ENCODE measurements at regions not wholly inside any gene's neighbourhood (a gene's known extent, or its start where the extent isn't known, plus 50 kb on each side); places are given as distances from the start of the nearest gene placed in this dataset.

DNA sequence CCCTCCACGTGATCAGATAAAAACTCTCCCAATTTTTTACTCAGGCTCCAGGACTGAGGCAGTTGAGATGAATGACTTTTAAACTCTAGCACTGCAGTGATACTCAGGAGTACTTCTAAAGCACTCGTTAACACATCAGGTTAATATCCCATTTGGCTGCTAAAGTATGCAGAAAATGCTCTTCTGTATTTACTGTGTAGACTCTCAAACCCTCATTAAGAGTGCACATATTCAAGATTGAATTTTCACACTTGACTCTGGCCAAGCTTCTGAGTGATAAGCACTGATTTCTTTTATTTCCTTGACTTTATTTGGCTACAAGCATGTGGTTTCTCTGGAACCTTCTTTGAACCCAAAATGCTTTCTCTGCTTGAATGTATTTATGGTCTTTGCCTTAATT is 392.3 kb upstream of the NECTIN3 start:
- Histone ChIP-seq H4K20me1 (replicated peaks; ENCODE audit: control insufficient read depth, insufficient read depth, low read length) (no peaks in the 10 kb centered on the region), H3K27ac (ENCODE audit: extremely low read depth, low read depth, low read length) (no peak overlapping the region), H3K36me3 (ENCODE audit: control insufficient read depth, insufficient read depth, low read length) (no peaks in the 10 kb centered on the region), H2AFZ (ENCODE audit: low read depth, low read length) (no peak overlapping the region), H3K4me1 (replicated peaks in 1 of 2; ENCODE audit: control insufficient read depth in 2 of 2, insufficient read depth in 2 of 2, low read length in 2 of 2) (no peaks in the 10 kb centered on the region), H3K27me3 (ENCODE audit: control insufficient read depth in 2 of 2, insufficient read depth in 2 of 2, low read length in 2 of 2) (no peaks in the 10 kb centered on the region), H3K79me2 (ENCODE audit: control insufficient read depth, insufficient read depth, low read length) (no peaks in the 10 kb centered on the region), H3K4me2 (ENCODE audit: insufficient read depth, low read length) (no peak overlapping the region), H3K9me1 (ENCODE audit: control insufficient read depth, insufficient read depth, low read length) (no peaks in the 10 kb centered on the region), H3K9me3 (replicated peaks; ENCODE audit: control insufficient read depth, insufficient read depth, low read depth, low read length) (no peaks in the 10 kb centered on the region), H3K9ac (ENCODE audit: insufficient read depth in 1 of 2, low read depth in 2 of 2, low read length in 2 of 2) (no peak overlapping the region), H3K4me3 (no peak overlapping the region)
- DNase-seq (ENCODE audit: extremely low read depth in 1 of 4, low spot score in 3 of 4) (no peak), ATAC-seq (no peak), FAIRE-seq (no peak)
- in situ Hi-C loops (cut with MboI) (no loop called here), intact Hi-C loops (cut with micrococcal nuclease) (no loop called here)
- no TSS peak for BruUV-seq (replicated peaks)
- 57% methylated on average over 2 of the region's 2 CpGs for WGBS (ENCODE audit: insufficient coverage, low coverage, missing lambda C conversion rate)
- POLR2A ChIA-PET: interaction anchor here (0.6 kb wide), 1 partner anchor 1060 kb away, joined by 3 read pairs; no protein-coding TSS in a partner anchor
- TF ChIP-seq, protein P1, sequence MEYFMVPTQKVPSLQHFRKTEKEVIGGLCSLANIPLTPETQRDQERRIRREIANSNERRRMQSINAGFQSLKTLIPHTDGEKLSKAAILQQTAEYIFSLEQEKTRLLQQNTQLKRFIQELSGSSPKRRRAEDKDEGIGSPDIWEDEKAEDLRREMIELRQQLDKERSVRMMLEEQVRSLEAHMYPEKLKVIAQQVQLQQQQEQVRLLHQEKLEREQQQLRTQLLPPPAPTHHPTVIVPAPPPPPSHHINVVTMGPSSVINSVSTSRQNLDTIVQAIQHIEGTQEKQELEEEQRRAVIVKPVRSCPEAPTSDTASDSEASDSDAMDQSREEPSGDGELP (CRISPR knock-in tag; IDR thresholded peaks at IDR 0.05; ENCODE audit: borderline replicate concordance): no peak
- no peak for TF ChIP-seq CEBPB (tag; IDR thresholded peaks at IDR 0.05)
- no peak for TF ChIP-seq MYC (IDR thresholded peaks at IDR 0.05; ENCODE audit: low read depth, low read length)
- TF ChIP-seq MYC (CRISPR knock-in tag; IDR thresholded peaks at IDR 0.05; ENCODE audit: borderline replicate concordance, low read depth): no peak
- no peak for TF ChIP-seq TBP (optimal IDR thresholded peaks at IDR 0.05; ENCODE audit: low read depth, low read length)
- TF ChIP-seq PTTG1 (tag; IDR thresholded peaks at IDR 0.05; ENCODE audit: low read depth): no peak
- TF ChIP-seq BRD4 (IDR thresholded peaks at IDR 0.05): no peak
- no peak for TF ChIP-seq MYBL2 (IDR thresholded peaks at IDR 0.05; ENCODE audit: low read depth)
- TF ChIP-seq MYBL2 (CRISPR knock-in tag; IDR thresholded peaks at IDR 0.05; ENCODE audit: borderline replicate concordance): no peak
- no peak for TF ChIP-seq FOXK2 (conservative IDR thresholded peaks at IDR 0.05 in 1 of 2, IDR thresholded peaks at IDR 0.05 in 1 of 2; ENCODE audit: low read depth in 2 of 2)
- no peak for TF ChIP-seq ZC3H8 (IDR thresholded peaks at IDR 0.05)
- TF ChIP-seq ZBTB43 (CRISPR knock-in tag; IDR thresholded peaks at IDR 0.05): no peak
- TF ChIP-seq PHF20 (IDR thresholded peaks at IDR 0.05; ENCODE audit: partially characterized antibody): no peak
- no peak for TF ChIP-seq HMG20B (CRISPR knock-in tag; IDR thresholded peaks at IDR 0.05)
- no peak for TF ChIP-seq HBP1 (CRISPR knock-in tag; IDR thresholded peaks at IDR 0.05)
- CTCF ChIA-PET (ENCODE audit: low intra/inter-chr PET ratio): no interaction called here

All from K562 (cell line).